AG04450 (cell line): ENCODE measurements at regions not wholly inside any gene's neighbourhood (a gene's known extent, or its start where the extent isn't known, plus 50 kb on each side); places are given as distances from the start of the nearest gene placed in this dataset.

Experiments
- CTCF ChIA-PET: fragments of 300-600, 350-600 bp; formaldehyde crosslinking; extraction: SDS; loops from one replicate; lab custom pipeline; 2022; ENCODE audit warnings: antibody characterized with exemption, inconsistent platforms; lab: Charles Lee
- POLR2A ChIA-PET: fragments of 350-600 bp; formaldehyde crosslinking; extraction: SDS; loops from one replicate; lab custom pipeline; 2021; ENCODE audit warnings: antibody characterized with exemption, inconsistent platforms; lab: Yijun Ruan, JAX
- DNase-seq: peaks from one replicate; pipeline ENCODE4 v3.0.0-alpha.2; 2011; ENCODE audit warnings: low read depth, low spot score
- H3K27ac ChIP-seq: one replicate; pipeline ENCODE4 v1.5.1; 2012; ENCODE audit warnings: low read depth, low read length, control low read depth
- H3K27me3 ChIP-seq: one replicate; pipeline ENCODE4 v1.6.0; 2012; ENCODE audit warnings: low read length; ENCODE audit not compliant: control insufficient read depth, insufficient read depth
- H3K4me3 ChIP-seq: 2 replicates; pipeline ENCODE4 v1.5.1; 2011; ENCODE audit warnings: mild to moderate bottlenecking, low read depth, low read length, control low read depth
- H3K9me3 ChIP-seq: 2 replicates; pipeline ENCODE4 v1.5.1; 2012; ENCODE audit warnings: low read length; ENCODE audit not compliant: control insufficient read depth, insufficient read depth
- CTCF ChIP-seq: IDR thresholded peaks from 2 replicates; pipeline ENCODE4 v1.5.1; 2011; ENCODE audit warnings: low read depth, low read length, control low read depth, inconsistent platforms

- no peak for TF ChIP-seq CTCF
- Histone ChIP-seq H3K27ac (no peak overlapping the region), H3K27me3 (no peaks in the 10 kb centered on the region), H3K4me3 (no peak overlapping the region), H3K9me3 (0 out of 2 replicates have a peak, but pooled peaks cover under 1% of the 10 kb centered on the region)
- DNase-seq: no peak
- ChIA-PET POLR2A (no interaction called here), CTCF (no interaction called here)
Observed at GRCh38 chr9:106376689-106377088, 486.3 kb upstream of the ZNF462 start.

- Histone ChIP-seq H3K9me3 (peaks cover 4% of the 10 kb centered on the region; the same call in 1 of the 2 replicates), H3K27ac (no peak overlapping the region), H3K27me3 (no peaks in the 10 kb centered on the region), H3K4me3 (no peak overlapping the region)
- POLR2A ChIA-PET: no interaction called here
- no peak for DNase-seq
- TF ChIP-seq CTCF: no peak
- CTCF ChIA-PET: no interaction called here
Observed at GRCh38 chr9:106383072-106383471, 479.9 kb upstream of the ZNF462 start.

GRCh38 chr9:106387965-106388364 is 475.0 kb upstream of the ZNF462 start:
- ChIA-PET POLR2A (no interaction called here), CTCF (no interaction called here)
- no peaks in the 10 kb centered on the region for H3K27me3 ChIP-seq
- TF ChIP-seq CTCF: no peak
- H3K4me3 ChIP-seq: no peak overlapping the region
- peaks cover 2% of the 10 kb centered on the region; the same call in 1 of the 2 replicates for H3K9me3 ChIP-seq
- no peak for DNase-seq
- H3K27ac ChIP-seq: no peak overlapping the region

- ChIA-PET CTCF (no interaction called here), POLR2A (no interaction called here)
- Histone ChIP-seq H3K27me3 (no peaks in the 10 kb centered on the region), H3K9me3 (peaks cover 4% of the 10 kb centered on the region; the same call in 1 of the 2 replicates), H3K27ac (no peak overlapping the region), H3K4me3 (no peak overlapping the region)
- TF ChIP-seq CTCF: no peak
- no peak for DNase-seq
Observed at GRCh38 chr9:106393226-106393625, 469.7 kb upstream of the ZNF462 start.

- Histone ChIP-seq H3K27ac (no peak overlapping the region), H3K4me3 (no peak overlapping the region), H3K27me3 (no peaks in the 10 kb centered on the region), H3K9me3 (no peaks in the 10 kb centered on the region; the same call in 1 of the 2 replicates)
- TF ChIP-seq CTCF: no peak
- DNase-seq: no peak
- POLR2A ChIA-PET: no interaction called here
- CTCF ChIA-PET: no interaction called here
Observed at GRCh38 chr9:106400170-106400569, 462.8 kb upstream of the ZNF462 start.
